ENCODE measurements at regions not wholly inside any gene's neighbourhood (a gene's known extent, or its start where the extent isn't known, plus 50 kb on each side); places are given as distances from the start of the nearest gene placed in this dataset.

DNA sequence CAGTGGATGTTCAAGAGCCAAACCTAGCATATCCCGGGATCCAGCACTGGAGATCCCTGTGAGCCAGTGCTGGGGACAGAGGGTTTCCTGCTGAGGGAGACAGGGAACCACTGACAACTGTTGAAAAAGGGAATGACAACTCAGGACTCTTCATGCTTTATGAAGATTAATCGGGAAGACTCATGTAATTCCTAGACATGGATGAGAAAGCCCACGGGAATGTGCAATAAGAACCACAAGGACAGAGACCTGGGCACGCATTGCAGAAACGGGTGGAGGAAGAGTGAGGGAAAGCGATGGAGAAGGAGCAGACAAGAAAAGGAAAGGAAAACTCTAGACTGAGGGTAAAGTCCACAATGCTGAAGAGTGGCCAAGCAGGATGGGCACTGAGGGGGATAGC, 296.0 kb downstream of the PCNX1 start:
- DNase-seq = no peak

- no peak for DNase-seq
Measured at GRCh38 chr14:71204231-71204630, 297.0 kb downstream of the PCNX1 start.

- no peak for DNase-seq
Measured at GRCh38 chr14:71204768-71205167, 297.5 kb downstream of the PCNX1 start.

GRCh38 chr14:71206123-71206522, 298.9 kb downstream of the PCNX1 start:
- DNase-seq = no peak

DNA sequence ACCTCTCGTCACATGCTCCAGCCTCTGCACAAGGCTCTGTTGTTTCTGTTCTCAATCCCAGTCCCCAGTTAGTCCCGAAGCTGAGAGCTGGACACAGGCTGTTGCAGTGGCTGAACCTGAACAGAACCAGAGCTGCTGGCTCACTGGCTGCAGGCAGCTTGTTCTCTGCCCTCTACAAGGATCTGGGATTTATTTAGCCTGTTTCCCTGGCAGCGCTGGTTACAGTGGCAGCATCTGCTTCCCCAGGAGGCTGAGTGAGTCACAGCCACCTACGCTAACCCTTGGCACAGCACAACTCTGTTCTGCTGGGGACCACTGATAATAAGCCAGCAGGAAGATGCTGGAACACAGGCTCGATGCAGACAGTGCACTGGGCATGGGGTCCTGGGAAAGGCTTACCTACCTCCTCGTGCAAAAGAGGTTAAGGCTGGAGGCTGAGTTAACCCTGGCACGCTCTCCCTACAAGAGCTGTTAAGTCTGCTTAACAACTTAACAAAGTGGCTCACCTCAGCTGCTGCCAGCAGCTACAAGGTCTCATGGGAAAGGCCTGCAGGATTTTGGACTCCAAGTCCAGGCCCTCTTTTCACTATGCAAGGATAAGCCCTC, 299.6 kb downstream of the PCNX1 start:
- peak; percentile 45 for DNase-seq

DNA sequence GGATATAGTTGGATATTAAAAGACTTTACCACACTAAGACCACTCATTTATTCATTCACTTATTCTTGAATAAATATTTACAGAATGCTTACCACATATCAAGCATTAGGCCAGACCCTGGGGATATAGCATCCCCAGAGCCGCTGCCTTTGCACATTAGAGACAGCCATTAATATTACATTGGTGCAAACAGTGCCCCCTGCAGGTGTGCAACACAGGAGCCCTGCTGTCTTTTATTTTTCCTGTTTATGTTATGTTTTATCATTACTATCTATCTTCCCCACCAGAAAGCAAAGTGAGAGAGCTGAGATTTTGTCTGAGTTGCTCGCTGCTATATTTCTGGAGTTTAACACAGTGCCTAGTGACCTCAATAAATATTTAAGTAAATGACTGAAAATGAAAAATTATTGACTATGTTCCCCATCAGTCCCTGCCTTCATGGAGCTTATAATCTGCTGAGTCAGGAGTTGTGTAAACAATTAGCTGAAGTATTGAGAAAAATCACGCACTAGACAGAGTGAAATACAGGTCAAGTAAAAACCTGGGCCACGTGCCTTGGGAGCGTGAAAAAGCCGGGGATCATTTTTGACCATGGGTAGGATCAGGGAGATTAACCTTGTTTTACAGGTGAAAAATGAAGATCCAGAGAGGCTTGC, 301.6 kb downstream of the PCNX1 start:
- no peak for DNase-seq

DNA sequence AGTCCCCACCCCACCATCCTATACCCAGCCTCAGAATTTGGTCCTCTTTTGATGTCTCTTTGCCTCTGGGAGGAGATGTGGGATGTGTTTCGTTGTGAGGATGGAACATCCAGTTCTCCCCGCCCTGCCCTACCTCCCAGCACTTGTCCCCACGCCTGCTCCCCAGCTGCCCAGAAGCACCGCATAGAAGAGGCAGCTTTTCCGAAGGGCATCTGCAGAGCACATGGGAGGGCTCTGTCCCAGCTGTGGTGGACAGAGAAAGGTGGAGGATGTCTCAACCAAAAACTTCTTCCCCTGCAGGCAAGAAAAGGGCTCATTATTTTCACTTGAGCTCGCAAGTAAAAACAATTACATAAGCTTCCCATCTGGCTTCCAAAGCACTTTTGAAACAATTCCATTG, 302.6 kb downstream of the PCNX1 start:
- no peak for DNase-seq

- DNase-seq = no peak
Measured at GRCh38 chr14:71212093-71212492, 304.8 kb downstream of the PCNX1 start.

DNA sequence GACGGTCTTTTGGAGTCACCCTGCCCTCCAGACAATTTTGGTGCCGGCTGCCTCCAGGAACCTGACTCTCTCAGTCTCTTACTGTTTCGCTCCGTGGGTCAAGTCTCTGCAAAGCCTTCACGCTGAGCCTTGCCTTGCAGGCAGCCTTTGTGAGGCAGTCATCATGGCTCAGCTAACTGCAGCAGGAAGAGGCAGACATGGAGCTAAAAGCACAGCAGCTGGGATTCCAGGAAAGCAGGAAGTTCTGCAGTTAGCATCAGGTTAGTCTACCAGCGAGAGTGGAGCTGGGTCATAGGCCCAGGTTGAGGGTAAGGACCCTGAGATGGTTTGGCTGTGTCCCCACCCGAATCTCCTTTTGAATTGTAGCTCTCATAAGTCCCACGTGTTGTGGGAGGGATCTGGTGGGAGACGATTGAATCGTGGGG, 305.4 kb downstream of the PCNX1 start:
- no peak for DNase-seq

DNA sequence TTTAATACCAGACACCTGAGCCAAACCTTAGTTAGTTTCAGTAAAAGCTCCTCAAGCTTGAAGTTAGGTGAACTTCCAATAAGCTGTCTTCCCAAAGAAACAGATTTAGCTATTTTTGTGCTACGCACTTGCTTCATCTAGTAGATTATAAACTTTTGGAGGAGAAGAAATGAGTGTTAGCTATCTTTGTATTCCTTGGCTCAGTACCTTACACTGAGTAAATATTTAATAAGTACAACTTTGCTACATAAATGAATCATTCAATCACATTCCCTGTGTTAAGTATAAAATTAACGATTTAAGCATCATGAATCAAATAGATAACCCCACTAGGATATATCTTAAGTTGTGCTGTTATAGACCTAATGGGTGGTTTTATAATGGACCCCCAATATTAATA, 307.0 kb downstream of the PCNX1 start:
- DNase-seq = no peak

DNA sequence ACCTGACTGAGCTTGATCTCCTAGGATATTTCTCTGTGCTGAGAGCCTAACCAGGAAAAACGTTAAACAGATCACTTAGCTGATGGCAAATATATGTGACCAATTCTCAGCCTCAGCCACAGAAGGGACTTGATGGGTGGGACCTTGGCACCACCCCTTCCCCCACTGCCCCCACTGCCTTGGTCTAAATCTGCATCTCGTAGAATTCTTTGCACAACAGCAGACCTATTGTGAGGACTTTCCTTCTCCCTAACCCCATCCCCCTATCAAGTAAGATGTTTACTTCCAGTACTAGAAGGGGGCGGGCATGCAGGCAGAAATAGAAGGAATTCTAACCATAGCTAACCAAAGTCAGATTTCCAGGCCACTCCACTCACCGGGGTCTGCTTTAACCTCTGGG, 313.2 kb downstream of the PCNX1 start:
- DNase-seq = no peak

GRCh38 chr14:71221119-71221518, 313.9 kb downstream of the PCNX1 start:
- no peak for DNase-seq

- no peak for DNase-seq
Measured at GRCh38 chr14:71225113-71225512, 317.9 kb downstream of the PCNX1 start.

DNA sequence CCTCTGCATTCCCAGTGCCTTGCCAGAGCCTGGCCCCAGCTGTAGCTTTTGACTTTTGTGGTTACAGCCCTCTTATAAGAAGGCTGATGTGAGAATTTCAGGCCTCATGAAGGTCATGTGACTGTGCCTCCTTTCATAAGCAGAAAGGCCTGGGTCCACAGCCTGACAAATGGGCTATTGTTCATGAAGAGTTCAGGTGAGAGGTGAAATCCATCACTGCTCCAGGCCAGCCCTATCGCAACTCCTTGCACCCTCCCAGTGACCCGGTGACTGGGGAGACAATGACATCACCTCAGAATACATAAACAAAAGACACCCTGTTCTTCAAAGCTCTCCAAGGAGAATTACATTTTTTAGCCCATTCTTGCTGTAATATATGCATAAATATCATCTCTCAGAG, 321.5 kb downstream of the PCNX1 start:
- no peak for DNase-seq

- DNase-seq = no peak
Measured at GRCh38 chr14:71229875-71230274, 322.6 kb downstream of the PCNX1 start.

GRCh38 chr14:71230897-71231296, 323.6 kb downstream of the PCNX1 start:
- DNase-seq = no peak

DNA sequence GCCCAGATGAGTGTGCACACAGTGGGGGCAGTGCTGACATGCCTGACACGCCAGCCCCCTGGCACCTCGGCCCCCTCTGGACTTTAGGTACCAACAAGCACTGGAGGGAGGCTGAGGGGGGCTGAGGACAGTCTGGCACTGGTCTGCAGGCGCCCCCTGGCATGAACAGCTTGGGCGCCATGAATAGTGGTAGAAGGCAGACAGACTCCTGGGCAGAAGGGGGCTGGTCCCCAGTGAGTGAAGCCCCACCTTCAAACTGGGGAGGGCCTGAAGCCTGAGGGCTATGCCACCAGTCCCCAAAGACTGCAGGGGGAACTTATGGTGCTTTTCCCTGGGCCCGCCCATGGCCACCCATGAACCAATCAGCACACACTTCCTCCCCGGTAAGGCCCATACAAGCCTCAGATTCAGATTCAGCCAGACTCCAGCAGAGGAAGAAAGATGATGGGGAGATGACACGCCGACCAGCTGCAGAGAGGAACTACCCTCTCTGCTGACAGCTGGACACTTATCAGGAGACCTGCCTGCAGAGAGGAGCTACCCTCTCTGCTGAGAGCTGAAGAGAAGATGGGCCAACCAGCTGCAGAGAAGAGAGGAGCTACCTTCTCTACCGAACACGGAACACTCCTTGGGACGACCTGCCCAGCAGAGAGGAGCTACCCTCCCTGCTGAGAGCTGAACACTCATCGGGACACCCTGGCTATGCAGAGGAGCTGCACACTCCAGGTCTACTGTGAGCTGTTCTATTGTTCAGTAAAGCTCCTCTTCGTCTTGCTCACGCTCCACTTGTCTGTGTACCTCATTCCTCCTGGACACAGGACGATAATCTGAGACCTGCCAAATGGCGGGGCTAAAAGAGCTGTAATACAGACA, 324.5 kb downstream of the PCNX1 start:
- peak; percentile 44 for DNase-seq

- no peak for DNase-seq
Measured at GRCh38 chr14:71232506-71232905, 325.2 kb downstream of the PCNX1 start.

GRCh38 chr14:71235875-71236274, 328.6 kb downstream of the PCNX1 start:
- DNase-seq = no peak

- DNase-seq = no peak
Measured at GRCh38 chr14:71236487-71236886, 329.2 kb downstream of the PCNX1 start.

GRCh38 chr14:71237556-71237955, 330.3 kb downstream of the PCNX1 start:
- DNase-seq = no peak

DNA sequence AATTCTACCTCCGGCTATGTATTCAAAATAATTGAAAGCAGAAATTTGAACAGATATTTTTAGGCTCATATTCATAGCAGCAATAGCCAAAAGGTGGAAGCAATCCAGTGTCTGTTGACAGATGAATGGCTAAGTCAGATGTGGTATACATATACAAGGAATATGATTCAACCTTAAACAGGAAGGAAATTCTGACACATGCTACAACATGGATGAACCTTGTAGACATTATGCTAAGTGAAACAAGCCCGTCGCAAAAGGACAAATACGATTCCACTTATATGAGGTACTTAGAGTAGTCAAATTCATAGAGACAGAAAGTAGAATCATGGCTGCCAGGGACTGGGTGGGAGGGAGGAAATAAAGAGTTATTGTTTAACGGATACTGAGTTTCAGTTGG, 331.6 kb downstream of the PCNX1 start:
- DNase-seq = no peak

DNA sequence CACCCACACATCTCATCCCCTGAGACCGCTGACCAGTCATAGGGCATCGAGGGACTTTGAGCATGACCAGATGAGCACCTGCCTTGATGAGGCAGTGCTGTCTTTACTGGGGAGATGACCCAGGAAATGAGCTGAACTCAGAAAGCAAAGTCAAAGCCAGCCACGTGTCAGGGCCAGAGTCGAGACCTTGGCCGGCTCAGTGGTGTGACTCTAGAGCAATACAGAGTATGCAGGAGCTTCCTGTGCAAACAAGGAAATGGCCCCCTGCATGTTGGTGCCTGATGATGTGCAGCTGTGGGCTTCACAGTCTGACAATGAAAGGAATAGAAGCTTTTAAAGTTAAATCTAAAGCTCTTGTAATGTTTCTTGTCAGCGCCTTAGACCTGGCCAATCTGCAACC, 332.9 kb downstream of the PCNX1 start:
- DNase-seq = no peak

DNA sequence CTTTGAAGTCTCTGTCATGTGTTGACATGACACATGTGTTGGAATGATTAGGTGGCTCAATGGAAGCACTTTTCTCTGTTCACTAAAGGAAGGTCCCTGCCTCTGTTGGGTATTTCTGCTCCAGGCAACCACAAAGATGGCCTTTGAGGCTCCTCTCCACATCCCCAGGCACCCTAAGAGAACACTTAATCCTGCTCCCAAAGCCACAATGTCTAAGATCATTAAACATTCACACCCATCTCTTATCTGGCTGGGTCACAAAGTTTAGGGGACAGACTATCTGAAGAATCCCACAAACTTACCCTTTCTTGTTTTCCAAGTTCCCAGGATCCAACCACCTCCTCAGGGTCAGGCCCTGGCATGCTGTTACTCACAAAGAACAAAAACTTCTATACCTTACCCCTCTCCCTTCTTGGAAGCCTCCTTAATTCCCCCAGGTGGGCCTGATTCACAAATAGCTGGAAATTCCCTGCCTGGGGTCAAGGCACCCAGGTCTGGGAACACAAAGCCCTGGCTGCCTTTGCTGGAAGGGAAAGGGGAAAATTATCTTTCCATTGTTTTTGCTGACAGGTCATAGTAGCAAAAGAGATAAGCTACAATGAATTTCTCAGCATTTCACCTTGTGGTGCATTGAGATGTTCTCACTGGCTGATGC, 333.7 kb downstream of the PCNX1 start:
- DNase-seq = no peak

All from NCI-H524 treated with DMSO at 0.1 percent for 48 hours (cell line).